IMR-90 (cell line): ENCODE measurements at regions not wholly inside any gene's neighbourhood (a gene's known extent, or its start where the extent isn't known, plus 50 kb on each side); places are given as distances from the start of the nearest gene placed in this dataset.

Experiments used
- ATAC-seq: fragments of 200-7000 bp; cut with Tn5 transposase; 2 replicates; pipeline ENCODE4 v1.9.1; 2020; ENCODE audit warnings: low read depth, mild to moderate bottlenecking, moderate library complexity
- BruUV-seq: library from RNA; stranded (reverse); fragments of 400-500 nt; replicated peaks from 2 replicates; lab custom pipeline; 2021; lab: Mats Ljungman, UMichigan
- CTCF ChIA-PET: fragments of 300-600 bp; formaldehyde crosslinking; extraction: SDS; loops from one replicate; lab custom pipeline; 2021; ENCODE audit warnings: antibody characterized with exemption; lab: Yijun Ruan, JAX
- POLR2A ChIA-PET: fragments of 300-600 bp; sonication (Branson Sonifier 250); formaldehyde crosslinking; loops from one replicate; lab custom pipeline; 2022; ENCODE audit warnings: antibody characterized with exemption; ENCODE audit not compliant: unreplicated experiment; lab: Charles Lee
- DNase-seq: peaks from one replicate; pipeline ENCODE4 v3.0.0; 2013
- H2AFZ ChIP-seq: replicated peaks from 2 replicates; pipeline ENCODE3; 2013; ENCODE audit warnings: low read length, mild to moderate bottlenecking; ENCODE audit not compliant: poor library complexity
- H2AK5ac ChIP-seq: 2 replicates; pipeline ENCODE4 v1.6.1; 2013; ENCODE audit warnings: low read depth, low read length, inconsistent platforms
- H2AK9ac ChIP-seq: replicated peaks from 2 replicates; pipeline ENCODE3; 2013; ENCODE audit warnings: mild to moderate bottlenecking, low read depth, low read length, moderate library complexity; ENCODE audit not compliant: poor library complexity
- H2BK120ac ChIP-seq: 2 replicates; pipeline ENCODE4 v1.6.1; 2013; ENCODE audit warnings: low read depth, low read length, inconsistent platforms
- H2BK15ac ChIP-seq: 3 replicates; pipeline ENCODE4 v1.6.1; 2013; ENCODE audit warnings: low read depth, low read length, inconsistent platforms
- H2BK20ac ChIP-seq: 2 replicates; pipeline ENCODE4 v1.6.1; 2013; ENCODE audit warnings: low read depth, mild to moderate bottlenecking, inconsistent platforms, low read length, moderate library complexity
- H2BK5ac ChIP-seq: 2 replicates; pipeline ENCODE4 v1.6.1; 2013; ENCODE audit warnings: mild to moderate bottlenecking, low read depth, low read length, inconsistent platforms; ENCODE audit not compliant: poor library complexity, severe bottlenecking
- H3K14ac ChIP-seq: replicated peaks from 2 replicates; pipeline ENCODE4 v1.6.1; 2013; ENCODE audit warnings: low read depth, low read length, inconsistent platforms
- H3K18ac ChIP-seq: 2 replicates; pipeline ENCODE4 v1.6.1; 2013; ENCODE audit warnings: low read depth, low read length, control low read depth
- H3K23ac ChIP-seq: 2 replicates; pipeline ENCODE4 v1.6.1; 2013; ENCODE audit warnings: low read depth, low read length, inconsistent platforms
- H3K27ac ChIP-seq: 2 replicates; pipeline ENCODE4 v1.5.1; 2013; ENCODE audit warnings: mild to moderate bottlenecking, control low read depth, low read length; ENCODE audit not compliant: insufficient read depth
- H3K27me3 ChIP-seq: 2 replicates; pipeline ENCODE4 v1.6.1; 2013; ENCODE audit warnings: low read length; ENCODE audit not compliant: control insufficient read depth, insufficient read depth
- H3K36me3 ChIP-seq: 2 replicates; pipeline ENCODE4 v1.6.1; 2013; ENCODE audit warnings: low read length, mixed read lengths; ENCODE audit not compliant: control insufficient read depth, insufficient read depth
- H3K4ac ChIP-seq: 2 replicates; pipeline ENCODE4 v1.6.1; 2013; ENCODE audit warnings: low read depth, low read length, inconsistent platforms
- H3K4me1 ChIP-seq: 2 replicates; pipeline ENCODE4 v1.6.1; 2013; ENCODE audit warnings: low read length, mixed read lengths; ENCODE audit not compliant: control insufficient read depth, insufficient read depth
- H3K4me2 ChIP-seq: 2 replicates; pipeline ENCODE4 v1.6.1; 2013; ENCODE audit warnings: low read depth, mild to moderate bottlenecking, control low read depth, low read length, moderate library complexity
- H3K4me3 ChIP-seq: 2 replicates; pipeline ENCODE4 v1.5.1; 2013; ENCODE audit warnings: low read depth, mild to moderate bottlenecking, control low read depth, low read length, moderate library complexity; ENCODE audit not compliant: insufficient read depth
- H3K56ac ChIP-seq: 2 replicates; pipeline ENCODE4 v1.6.1; 2013; ENCODE audit warnings: low read length, inconsistent platforms; ENCODE audit not compliant: insufficient read depth; ENCODE audit errors: extremely low read depth
- H3K79me1 ChIP-seq, 2 experiments: 2 replicates each; pipeline ENCODE4 v1.6.1; 2013; ENCODE audit warnings: low read length in 2 of 2, inconsistent platforms in 1 of 2, low read depth in 1 of 2
- H3K9ac ChIP-seq: 2 replicates; pipeline ENCODE4 v1.6.1; 2013; ENCODE audit warnings: low read depth, low read length, control low read depth
- H3K9me1 ChIP-seq: 2 replicates; pipeline ENCODE4 v1.6.1; 2013; ENCODE audit warnings: low read length, inconsistent platforms; ENCODE audit not compliant: insufficient read depth
- H3K9me3 ChIP-seq: 2 replicates; pipeline ENCODE4 v1.6.1; 2013; ENCODE audit warnings: low read length; ENCODE audit not compliant: control insufficient read depth, insufficient read depth
- H4K20me1 ChIP-seq: 2 replicates; pipeline ENCODE4 v1.6.1; 2013; ENCODE audit warnings: low read length, inconsistent platforms; ENCODE audit not compliant: insufficient read depth
- H4K5ac ChIP-seq: 2 replicates; pipeline ENCODE4 v1.6.1; 2013; ENCODE audit warnings: mild to moderate bottlenecking, low read depth, low read length, control low read depth
- H4K8ac ChIP-seq, 2 experiments: 2 replicates each; pipeline ENCODE4 v1.6.1; 2013; ENCODE audit warnings: low read depth in 2 of 2, low read length in 2 of 2, control low read depth in 1 of 2, inconsistent platforms in 1 of 2
- H4K91ac ChIP-seq: 2 replicates; pipeline ENCODE4 v1.6.1; 2013; ENCODE audit warnings: low read depth, low read length, inconsistent platforms; ENCODE audit not compliant: insufficient read depth
- BHLHE40 ChIP-seq: fragments of 150-350 bp; IDR thresholded peaks from 2 replicates; pipeline ENCODE4 v1.6.1; 2016; ENCODE audit warnings: mild to moderate bottlenecking, low read depth, low read length
- CEBPB ChIP-seq: IDR thresholded peaks from 2 replicates; pipeline ENCODE4 v1.6.1; 2012; ENCODE audit warnings: low read depth, low read length, improper control_type of control experiment
- CHD1 ChIP-seq: IDR thresholded peaks from 2 replicates; pipeline ENCODE4 v1.6.1; 2012; ENCODE audit warnings: low read depth, low read length, improper control_type of control experiment
- FOS ChIP-seq: fragments of 150-350 bp; IDR thresholded peaks from 2 replicates; pipeline ENCODE4 v1.6.1; 2016; ENCODE audit warnings: low read depth, low read length
- MAFK ChIP-seq: IDR thresholded peaks from 2 replicates; pipeline ENCODE4 v1.6.1; 2012; ENCODE audit warnings: low read depth, low read length, improper control_type of control experiment
- MAZ ChIP-seq: IDR thresholded peaks from 2 replicates; pipeline ENCODE4 v1.6.1; 2012; ENCODE audit warnings: low read depth, mild to moderate bottlenecking, low read length, improper control_type of control experiment, moderate library complexity, borderline replicate concordance
- MXI1 ChIP-seq: IDR thresholded peaks from 2 replicates; pipeline ENCODE4 v1.6.1; 2012; ENCODE audit warnings: low read depth, mild to moderate bottlenecking, low read length, moderate library complexity, borderline replicate concordance
- NFE2L2 ChIP-seq: fragments of 150-350 bp; IDR thresholded peaks from 2 replicates; pipeline ENCODE4 v1.6.1; 2016; ENCODE audit warnings: low read depth, mild to moderate bottlenecking, low read length
- POLR2A ChIP-seq: IDR thresholded peaks from 2 replicates; pipeline ENCODE4 v1.6.1; 2012; ENCODE audit warnings: mild to moderate bottlenecking, low read depth, low read length
- RAD21 ChIP-seq: IDR thresholded peaks from 2 replicates; pipeline ENCODE4 v1.6.1; 2012; ENCODE audit warnings: low read length, improper control_type of control experiment
- RCOR1 ChIP-seq: IDR thresholded peaks from 2 replicates; pipeline ENCODE4 v1.6.1; 2012; ENCODE audit warnings: mild to moderate bottlenecking, low read length, improper control_type of control experiment; ENCODE audit not compliant: insufficient replicate concordance
- RFX5 ChIP-seq: IDR thresholded peaks from 2 replicates; pipeline ENCODE4 v1.8.0; 2012; ENCODE audit warnings: low read depth, mild to moderate bottlenecking, low read length, moderate library complexity
- SMC3 ChIP-seq: fragments of 150-350 bp; IDR thresholded peaks from 2 replicates; pipeline ENCODE4 v1.6.1; 2016; ENCODE audit warnings: low read depth, mild to moderate bottlenecking, antibody characterized with exemption, low read length, moderate library complexity
- WGBS, 2 experiments: methylation state at CpG; one replicate each; pipeline versions ENCODE4 v1.1.5 to v1.1.7; 2013; ENCODE audit warnings: missing lambda C conversion rate in 2 of 2; ENCODE audit not compliant: insufficient read length in 1 of 2; ENCODE audit errors: extremely low coverage in 2 of 2; 5-methylcytosine and 5-hydroxymethylcytosine counted together
- dilution Hi-C: fragments of 300-500 bp; cut with HindIII; formaldehyde crosslinking; loops from one replicate; pipeline ENCODE4 v1.14.3; 2018; ENCODE audit warnings: low sequenced_read_pairs; ENCODE audit not compliant: unreplicated experiment
- in situ Hi-C: fragments of 300-500 bp; cut with MboI; formaldehyde crosslinking; loops from 3 replicates; pipeline ENCODE4 v1.14.3; 2019; ENCODE audit warnings: low sequenced_read_pairs, inconsistent platforms, mixed read lengths
- intact Hi-C: fragments of 100-400 bp; cut with micrococcal nuclease; formaldehyde crosslinking; loops from 2 replicates; pipeline ENCODE4 v1.10.0; 2022
- TF ChIP-seq, protein P1 (sequence below): fragments of 150-350 bp; IDR thresholded peaks from 2 replicates; pipeline ENCODE4 v1.6.1; 2017; ENCODE audit warnings: mild to moderate bottlenecking, antibody characterized with exemption, low read length, low read depth
- TF ChIP-seq, protein P2 (sequence below): fragments of 150-350 bp; IDR thresholded peaks from 2 replicates; pipeline ENCODE4 v1.6.1; 2016; ENCODE audit warnings: low read depth, mild to moderate bottlenecking, low read length, moderate library complexity, borderline replicate concordance
- TF ChIP-seq, protein P3 (sequence below): conservative IDR thresholded peaks from 2 replicates; pipeline ENCODE4 v1.5.1; 2012; ENCODE audit warnings: mild to moderate bottlenecking, low read depth, low read length, improper control_type of control experiment

DNA sequence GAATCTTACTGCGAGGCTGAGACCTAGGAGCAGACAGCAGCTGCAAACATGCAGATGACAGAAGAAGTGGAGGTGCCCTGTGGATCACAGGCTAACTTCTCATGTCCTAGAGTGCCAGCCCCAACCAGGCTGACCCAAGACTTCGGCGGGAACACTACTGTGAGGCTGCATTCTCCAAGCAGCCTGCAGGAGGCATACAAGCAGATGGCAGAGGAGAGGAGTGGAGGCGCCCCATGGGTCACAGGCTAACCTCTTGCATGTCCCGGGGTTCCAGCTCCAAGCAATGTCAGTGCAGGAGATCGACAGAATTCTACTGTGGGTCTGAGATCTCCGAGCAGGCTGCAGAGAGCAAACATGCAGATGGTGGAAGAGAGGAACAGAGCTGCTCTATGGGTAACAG lies 98.1 kb upstream of the ZNF678 start:
- ChIA-PET POLR2A (no interaction called here), CTCF (no interaction called here)
- TF ChIP-seq POLR2A (no peak), CHD1 (no peak), RFX5 (no peak), BHLHE40 (no peak), MAFK (no peak), RAD21 (no peak), RCOR1 (no peak), SMC3 (no peak), CEBPB (no peak), NFE2L2 (no peak), MXI1 (no peak), MAZ (no peak), FOS (no peak)
- TF ChIP-seq, protein P1, sequence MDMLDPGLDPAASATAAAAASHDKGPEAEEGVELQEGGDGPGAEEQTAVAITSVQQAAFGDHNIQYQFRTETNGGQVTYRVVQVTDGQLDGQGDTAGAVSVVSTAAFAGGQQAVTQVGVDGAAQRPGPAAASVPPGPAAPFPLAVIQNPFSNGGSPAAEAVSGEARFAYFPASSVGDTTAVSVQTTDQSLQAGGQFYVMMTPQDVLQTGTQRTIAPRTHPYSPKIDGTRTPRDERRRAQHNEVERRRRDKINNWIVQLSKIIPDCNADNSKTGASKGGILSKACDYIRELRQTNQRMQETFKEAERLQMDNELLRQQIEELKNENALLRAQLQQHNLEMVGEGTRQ, result no peak
- TF ChIP-seq, protein P2, sequence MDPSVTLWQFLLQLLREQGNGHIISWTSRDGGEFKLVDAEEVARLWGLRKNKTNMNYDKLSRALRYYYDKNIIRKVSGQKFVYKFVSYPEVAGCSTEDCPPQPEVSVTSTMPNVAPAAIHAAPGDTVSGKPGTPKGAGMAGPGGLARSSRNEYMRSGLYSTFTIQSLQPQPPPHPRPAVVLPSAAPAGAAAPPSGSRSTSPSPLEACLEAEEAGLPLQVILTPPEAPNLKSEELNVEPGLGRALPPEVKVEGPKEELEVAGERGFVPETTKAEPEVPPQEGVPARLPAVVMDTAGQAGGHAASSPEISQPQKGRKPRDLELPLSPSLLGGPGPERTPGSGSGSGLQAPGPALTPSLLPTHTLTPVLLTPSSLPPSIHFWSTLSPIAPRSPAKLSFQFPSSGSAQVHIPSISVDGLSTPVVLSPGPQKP, result no peak
- TF ChIP-seq, protein P3, sequence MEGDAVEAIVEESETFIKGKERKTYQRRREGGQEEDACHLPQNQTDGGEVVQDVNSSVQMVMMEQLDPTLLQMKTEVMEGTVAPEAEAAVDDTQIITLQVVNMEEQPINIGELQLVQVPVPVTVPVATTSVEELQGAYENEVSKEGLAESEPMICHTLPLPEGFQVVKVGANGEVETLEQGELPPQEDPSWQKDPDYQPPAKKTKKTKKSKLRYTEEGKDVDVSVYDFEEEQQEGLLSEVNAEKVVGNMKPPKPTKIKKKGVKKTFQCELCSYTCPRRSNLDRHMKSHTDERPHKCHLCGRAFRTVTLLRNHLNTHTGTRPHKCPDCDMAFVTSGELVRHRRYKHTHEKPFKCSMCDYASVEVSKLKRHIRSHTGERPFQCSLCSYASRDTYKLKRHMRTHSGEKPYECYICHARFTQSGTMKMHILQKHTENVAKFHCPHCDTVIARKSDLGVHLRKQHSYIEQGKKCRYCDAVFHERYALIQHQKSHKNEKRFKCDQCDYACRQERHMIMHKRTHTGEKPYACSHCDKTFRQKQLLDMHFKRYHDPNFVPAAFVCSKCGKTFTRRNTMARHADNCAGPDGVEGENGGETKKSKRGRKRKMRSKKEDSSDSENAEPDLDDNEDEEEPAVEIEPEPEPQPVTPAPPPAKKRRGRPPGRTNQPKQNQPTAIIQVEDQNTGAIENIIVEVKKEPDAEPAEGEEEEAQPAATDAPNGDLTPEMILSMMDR, result no peak
- Histone ChIP-seq H2BK20ac (no peak overlapping the region), H4K8ac (no peak overlapping the region), H2BK5ac (no peak overlapping the region), H3K79me1 (no peaks in the 10 kb centered on the region), H2AK9ac (no peak overlapping the region), H3K14ac (no peak overlapping the region), H3K56ac (no peak overlapping the region), H2AFZ (no peak overlapping the region), H2BK120ac (no peak overlapping the region), H2BK15ac (no peak overlapping the region), H3K4ac (no peak overlapping the region), H3K18ac (no peak overlapping the region), H3K9me1 (no peaks in the 10 kb centered on the region), H3K9me3 (no peaks in the 10 kb centered on the region), H2AK5ac (no peak overlapping the region), H3K27me3 (peaks cover 9% of the 10 kb centered on the region), H3K27ac (no peak overlapping the region), H3K23ac (no peak overlapping the region; the same call in 1 of the 2 replicates), H3K4me2 (no peak overlapping the region), H4K20me1 (no peaks in the 10 kb centered on the region), H3K9ac (no peak overlapping the region), H3K4me1 (no peaks in the 10 kb centered on the region), H4K5ac (no peak overlapping the region), H3K4me3 (no peak overlapping the region), H3K36me3 (no peaks in the 10 kb centered on the region), H4K91ac (no peak overlapping the region)
- BruUV-seq, result no TSS peak
- DNase-seq, result no peak
- intact Hi-C loops (no loop called here), dilution Hi-C loops (no loop called here), in situ Hi-C loops (no loop called here)
- no peak for ATAC-seq
- WGBS, 2 experiments, result 71% methylated on average over 3 of the region's 7 CpGs; no CpG with 5 or more reads in 1 of the 2 experiments
